ENCODE measurements at regions not wholly inside any gene's neighbourhood (a gene's known extent, or its start where the extent isn't known, plus 50 kb on each side); places are given as distances from the start of the nearest gene placed in this dataset.

GRCh38 chr18:10298346-10298745, 156.1 kb upstream of the APCDD1 start:
- Mint-ChIP-seq H3K27ac (no peak overlapping the region), H3K4me3 (no peak overlapping the region), H3K36me3 (ENCODE audit: low read depth) (no peaks in the 10 kb centered on the region), H3K9me3 (peaks cover 5% of the 10 kb centered on the region), H3K27me3 (peaks cover 9% of the 10 kb centered on the region), H3K4me1 (no peaks in the 10 kb centered on the region)
- no peak for ATAC-seq (replicated peaks)

DNA sequence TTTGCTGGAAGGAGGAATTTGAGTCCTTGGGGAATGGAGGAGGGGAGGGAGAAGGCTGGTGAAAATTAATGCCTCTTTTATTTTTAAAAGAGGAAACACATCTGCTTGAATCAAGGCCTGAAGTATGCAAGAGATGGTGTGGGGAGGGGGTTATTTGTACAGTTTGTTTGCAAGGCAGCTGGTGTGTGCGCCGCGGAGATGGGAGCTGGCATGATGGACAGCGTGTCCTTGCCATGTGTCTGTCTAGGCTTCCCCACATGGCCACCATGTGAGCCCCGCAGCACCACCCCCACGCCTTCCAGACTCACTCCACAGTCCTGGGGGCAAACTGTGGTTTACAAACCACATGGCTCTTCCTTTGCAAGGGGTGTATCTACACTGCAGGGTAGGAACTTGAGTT, 154.8 kb upstream of the APCDD1 start:
- Mint-ChIP-seq H3K4me1 (no peaks in the 10 kb centered on the region), H3K27ac (no peak overlapping the region), H3K27me3 (peaks cover 12% of the 10 kb centered on the region), H3K9me3 (peaks cover 8% of the 10 kb centered on the region), H3K4me3 (no peak overlapping the region), H3K36me3 (ENCODE audit: low read depth) (no peaks in the 10 kb centered on the region)
- no peak for ATAC-seq (replicated peaks)

- Mint-ChIP-seq H3K27ac (no peak overlapping the region), H3K36me3 (ENCODE audit: low read depth) (no peaks in the 10 kb centered on the region), H3K27me3 (peaks cover 12% of the 10 kb centered on the region), H3K4me1 (no peaks in the 10 kb centered on the region), H3K9me3 (peaks cover 8% of the 10 kb centered on the region), H3K4me3 (no peak overlapping the region)
- no peak for ATAC-seq (replicated peaks)
Measured at GRCh38 chr18:10300739-10301138, 153.7 kb upstream of the APCDD1 start.

DNA sequence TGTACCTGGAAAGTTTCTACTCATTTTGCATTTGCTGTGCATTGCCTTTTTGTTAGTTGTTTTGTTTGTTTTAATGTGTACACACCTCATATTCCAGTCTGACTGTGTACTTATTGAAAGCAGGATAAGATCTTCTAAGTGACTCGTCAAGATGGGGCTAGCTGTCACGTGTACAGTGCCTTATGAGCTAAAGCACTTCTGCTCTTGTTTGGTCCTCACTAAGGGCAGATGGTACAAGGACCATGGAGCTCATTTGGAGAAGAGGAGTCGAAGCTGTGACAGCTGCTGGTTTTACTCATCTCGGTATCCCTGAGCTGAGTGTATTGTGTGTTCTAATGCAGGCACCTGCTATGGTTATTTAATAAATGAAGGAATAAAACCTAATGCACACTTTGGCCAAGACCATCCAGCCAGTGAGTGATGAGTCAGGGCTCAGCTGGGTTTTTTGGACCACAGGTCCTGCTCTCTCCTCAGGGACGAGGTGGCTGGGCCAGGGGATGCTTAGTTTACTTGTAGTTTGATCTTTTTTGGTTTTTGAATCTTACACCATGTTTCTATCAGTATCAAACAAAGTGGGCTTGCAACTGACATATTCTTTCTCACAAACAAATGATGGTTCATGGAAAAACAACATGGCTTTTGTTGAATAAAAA, 152.5 kb upstream of the APCDD1 start:
- Mint-ChIP-seq H3K36me3 (ENCODE audit: low read depth) (no peaks in the 10 kb centered on the region), H3K27me3 (peaks cover 12% of the 10 kb centered on the region), H3K9me3 (peaks cover 8% of the 10 kb centered on the region), H3K27ac (no peak overlapping the region), H3K4me3 (no peak overlapping the region), H3K4me1 (no peaks in the 10 kb centered on the region)
- no peak for ATAC-seq (replicated peaks)

- Mint-ChIP-seq H3K9me3 (peaks cover 8% of the 10 kb centered on the region), H3K27me3 (peaks cover 12% of the 10 kb centered on the region), H3K36me3 (ENCODE audit: low read depth) (no peaks in the 10 kb centered on the region), H3K27ac (no peak overlapping the region), H3K4me3 (no peak overlapping the region), H3K4me1 (no peaks in the 10 kb centered on the region)
- no peak for ATAC-seq (replicated peaks)
Measured at GRCh38 chr18:10303171-10303570, 151.3 kb upstream of the APCDD1 start.

DNA sequence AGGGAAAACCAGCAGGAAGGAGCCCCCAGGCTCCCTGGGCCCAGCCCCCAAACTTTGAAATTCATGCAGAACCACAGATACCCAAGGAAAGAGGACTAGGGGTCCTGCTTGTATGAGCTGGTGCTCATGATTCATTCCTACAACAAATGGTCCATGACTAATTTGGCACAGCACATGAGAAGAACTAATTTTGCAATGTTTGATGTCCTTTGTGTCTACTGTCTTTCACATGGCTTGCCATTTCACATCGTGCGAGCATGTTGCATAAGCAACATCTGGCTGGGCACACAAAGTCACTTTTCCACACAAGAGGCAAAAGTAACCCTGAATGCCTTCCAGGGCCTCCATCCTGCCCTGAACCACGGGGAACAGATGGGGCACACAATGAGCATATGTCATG, 149.6 kb upstream of the APCDD1 start:
- no peaks in the 10 kb centered on the region for H3K4me1 Mint-ChIP-seq
- no peak overlapping the region for H3K4me3 Mint-ChIP-seq
- no peak for ATAC-seq (replicated peaks)
- no peaks in the 10 kb centered on the region for H3K36me3 Mint-ChIP-seq (ENCODE audit: low read depth)
- H3K9me3 Mint-ChIP-seq: peaks cover 8% of the 10 kb centered on the region
- H3K27ac Mint-ChIP-seq: no peak overlapping the region
- peaks cover 15% of the 10 kb centered on the region for H3K27me3 Mint-ChIP-seq

- no peak overlapping the region for H3K4me3 Mint-ChIP-seq
- ATAC-seq (replicated peaks): no peak
- H3K4me1 Mint-ChIP-seq: no peaks in the 10 kb centered on the region
- H3K36me3 Mint-ChIP-seq (ENCODE audit: low read depth): no peaks in the 10 kb centered on the region
- no peak overlapping the region for H3K27ac Mint-ChIP-seq
- peaks cover 15% of the 10 kb centered on the region for H3K27me3 Mint-ChIP-seq
- peaks cover 8% of the 10 kb centered on the region for H3K9me3 Mint-ChIP-seq
Measured at GRCh38 chr18:10306779-10307178, 147.7 kb upstream of the APCDD1 start.

- ATAC-seq (replicated peaks): no peak
- peaks cover 17% of the 10 kb centered on the region for H3K27me3 Mint-ChIP-seq
- no peak overlapping the region for H3K27ac Mint-ChIP-seq
- no peaks in the 10 kb centered on the region for H3K36me3 Mint-ChIP-seq (ENCODE audit: low read depth)
- H3K4me1 Mint-ChIP-seq: no peaks in the 10 kb centered on the region
- H3K4me3 Mint-ChIP-seq: no peak overlapping the region
- H3K9me3 Mint-ChIP-seq: peaks cover 8% of the 10 kb centered on the region
Measured at GRCh38 chr18:10308154-10308553, 146.3 kb upstream of the APCDD1 start.

DNA sequence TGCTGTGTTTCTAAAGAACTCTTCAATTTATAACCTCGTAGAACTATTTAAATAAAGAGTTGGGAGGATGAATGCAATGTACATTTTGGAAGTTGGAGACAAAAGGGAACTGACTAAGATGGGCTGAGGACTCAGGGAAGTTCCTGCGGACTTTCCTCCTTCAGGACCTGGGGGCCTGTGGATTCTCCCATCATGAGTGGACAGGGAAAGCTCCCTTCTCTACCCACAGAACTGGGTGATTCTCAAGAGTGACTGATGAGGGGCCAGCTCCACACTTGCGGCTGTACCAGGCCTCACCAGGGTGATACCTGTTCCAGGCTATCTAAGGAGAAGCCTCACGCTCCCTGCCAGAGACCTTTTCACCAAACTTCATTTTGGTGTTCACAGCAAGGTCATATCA, 143.8 kb upstream of the APCDD1 start:
- Mint-ChIP-seq H3K9me3 (peaks cover 3% of the 10 kb centered on the region), H3K27me3 (peaks cover 14% of the 10 kb centered on the region), H3K36me3 (ENCODE audit: low read depth) (no peaks in the 10 kb centered on the region), H3K27ac (no peak overlapping the region), H3K4me3 (no peak overlapping the region), H3K4me1 (no peaks in the 10 kb centered on the region)
- ATAC-seq (replicated peaks): no peak

GRCh38 chr18:10312326-10313015, 142.0 kb upstream of the APCDD1 start:
- no peaks in the 10 kb centered on the region for H3K36me3 Mint-ChIP-seq (ENCODE audit: low read depth)
- no peaks in the 10 kb centered on the region for H3K4me1 Mint-ChIP-seq
- no peak for ATAC-seq (replicated peaks)
- H3K9me3 Mint-ChIP-seq: peaks cover 3% of the 10 kb centered on the region
- H3K4me3 Mint-ChIP-seq: no peak overlapping the region
- H3K27ac Mint-ChIP-seq: no peak overlapping the region
- H3K27me3 Mint-ChIP-seq: peaks cover 18% of the 10 kb centered on the region

GRCh38 chr18:10313016-10313342, 141.5 kb upstream of the APCDD1 start:
- no peak overlapping the region for H3K27ac Mint-ChIP-seq
- H3K27me3 Mint-ChIP-seq: peaks cover 19% of the 10 kb centered on the region
- H3K4me1 Mint-ChIP-seq: no peaks in the 10 kb centered on the region
- H3K4me3 Mint-ChIP-seq: no peak overlapping the region
- no peak for ATAC-seq (replicated peaks)
- H3K9me3 Mint-ChIP-seq: peaks cover 3% of the 10 kb centered on the region
- H3K36me3 Mint-ChIP-seq (ENCODE audit: low read depth): no peaks in the 10 kb centered on the region

DNA sequence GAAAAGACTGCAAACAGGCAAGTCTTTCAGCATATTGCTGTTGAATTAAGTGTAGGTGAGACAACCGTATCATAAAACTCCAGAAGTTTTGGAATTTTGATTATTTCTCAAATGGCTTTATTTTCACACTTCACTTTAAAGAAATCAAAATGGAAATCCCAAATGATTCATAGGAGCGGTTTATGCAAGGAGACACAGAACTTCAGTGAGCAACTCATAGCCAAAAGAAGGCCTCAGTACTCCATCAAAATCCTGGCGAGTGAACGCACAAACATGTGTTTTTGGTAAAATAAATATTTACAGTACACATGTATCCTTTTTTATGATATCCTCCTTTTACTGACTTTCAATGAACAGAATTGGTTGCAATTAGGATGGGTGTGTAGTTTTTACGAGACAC, 140.4 kb upstream of the APCDD1 start:
- no peak overlapping the region for H3K27ac Mint-ChIP-seq
- H3K36me3 Mint-ChIP-seq (ENCODE audit: low read depth): no peaks in the 10 kb centered on the region
- H3K9me3 Mint-ChIP-seq: peaks cover 3% of the 10 kb centered on the region
- H3K4me1 Mint-ChIP-seq: no peaks in the 10 kb centered on the region
- ATAC-seq (replicated peaks): no peak
- peaks cover 19% of the 10 kb centered on the region for H3K27me3 Mint-ChIP-seq
- H3K4me3 Mint-ChIP-seq: no peak overlapping the region

DNA sequence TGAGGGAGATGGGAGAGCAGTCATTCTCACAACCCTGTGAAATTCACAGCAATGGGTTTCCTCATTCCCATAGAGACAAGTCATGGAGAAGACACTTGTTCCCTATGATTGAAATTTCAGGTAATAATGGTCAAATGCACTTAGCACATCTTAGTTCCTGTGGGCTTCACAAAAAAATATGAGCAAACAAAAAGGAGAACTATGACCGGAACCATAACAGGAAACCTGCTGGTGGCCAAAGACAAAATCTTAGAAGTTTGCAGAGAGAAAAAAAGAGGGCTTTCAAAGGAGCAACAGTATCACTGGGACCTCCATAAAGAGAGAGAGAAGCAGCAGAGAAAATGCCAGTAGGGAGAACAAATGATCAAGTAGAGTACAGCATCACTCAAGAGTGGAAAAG, 138.9 kb upstream of the APCDD1 start:
- Mint-ChIP-seq H3K27me3 (peaks cover 11% of the 10 kb centered on the region), H3K36me3 (ENCODE audit: low read depth) (no peaks in the 10 kb centered on the region), H3K4me1 (no peaks in the 10 kb centered on the region), H3K9me3 (peaks cover 3% of the 10 kb centered on the region), H3K4me3 (no peak overlapping the region), H3K27ac (no peak overlapping the region)
- no peak for ATAC-seq (replicated peaks)

DNA sequence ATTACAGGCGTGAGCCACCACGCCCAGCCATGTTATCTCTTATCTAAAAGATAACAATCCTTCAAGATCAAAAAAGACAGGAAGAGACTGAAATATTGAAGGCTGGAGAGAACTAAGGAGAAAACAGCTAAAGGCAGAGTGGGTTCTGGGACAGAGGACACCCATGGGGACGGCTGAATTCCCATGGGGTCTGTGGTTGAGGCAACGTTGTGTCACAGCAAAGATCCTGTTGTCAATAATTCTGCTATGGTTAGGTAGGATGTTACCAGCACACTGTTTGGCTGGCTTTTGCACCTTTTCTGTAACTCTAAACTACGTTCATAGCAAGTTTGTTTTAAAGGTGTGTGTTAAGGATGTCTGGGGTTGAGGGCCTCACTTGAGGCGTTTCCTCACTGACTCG, 137.7 kb upstream of the APCDD1 start:
- no peak overlapping the region for H3K27ac Mint-ChIP-seq

GRCh38 chr18:10317864-10318690, 136.4 kb upstream of the APCDD1 start:
- Mint-ChIP-seq H3K36me3 (ENCODE audit: low read depth) (no peaks in the 10 kb centered on the region), H3K27me3 (peaks cover 7% of the 10 kb centered on the region), H3K9me3 (no peaks in the 10 kb centered on the region), H3K4me3 (no peak overlapping the region), H3K4me1 (no peaks in the 10 kb centered on the region), H3K27ac (no peak overlapping the region)
- ATAC-seq (replicated peaks): no peak

More for the DNA sequence above, 137.7 kb upstream of the APCDD1 start:
- Mint-ChIP-seq H3K27me3 (peaks cover 11% of the 10 kb centered on the region), H3K9me3 (peaks cover 3% of the 10 kb centered on the region), H3K36me3 (ENCODE audit: low read depth) (no peaks in the 10 kb centered on the region), H3K4me1 (no peaks in the 10 kb centered on the region), H3K4me3 (no peak overlapping the region)
- no peak for ATAC-seq (replicated peaks)
